ENCODE measurements at regions not wholly inside any gene's neighbourhood (a gene's known extent, or its start where the extent isn't known, plus 50 kb on each side); places are given as distances from the start of the nearest gene placed in this dataset.

- no peaks in the 10 kb centered on the region for H3K4me1 Mint-ChIP-seq
- no peak for TF ChIP-seq CTCF (IDR thresholded peaks at IDR 0.05)
- DNase-seq = no peak
- ChIA-PET CTCF (no interaction called here), POLR2A (no interaction called here)
- H3K27me3 ChIP-seq (replicated peaks in 1 of 4; ENCODE audit: control extremely low read depth in 1 of 4, control insufficient read depth in 3 of 4, insufficient read depth in 4 of 4, low read length in 3 of 4) = no peaks in the 10 kb centered on the region
- H3K27me3 Mint-ChIP-seq = no peaks in the 10 kb centered on the region
- no peaks in the 10 kb centered on the region for H3K9me3 ChIP-seq (ENCODE audit: control extremely low read depth in 1 of 3, control insufficient read depth in 2 of 3, insufficient read depth in 1 of 3, low read length in 2 of 3)
- H4K20me1 ChIP-seq (ENCODE audit: control insufficient read depth, insufficient read depth, low read length, poor library complexity, severe bottlenecking) = no peaks in the 10 kb centered on the region
- no peaks in the 10 kb centered on the region for H3K4me1 ChIP-seq (ENCODE audit: control insufficient read depth in 2 of 2, insufficient read depth in 2 of 2, low read length in 2 of 2)
- WGBS (ENCODE audit: insufficient coverage) = 87% methylated on average over 24 of the region's 25 CpGs
- no peak overlapping the region for H3K4me3 Mint-ChIP-seq
- no peak for ATAC-seq (ENCODE audit: low read depth)
- no peaks in the 10 kb centered on the region for H3K36me3 ChIP-seq (replicated peaks in 1 of 2; ENCODE audit: control extremely low read depth in 1 of 2, control insufficient read depth in 1 of 2, extremely low read depth in 1 of 2, insufficient read depth in 2 of 2, low read length in 1 of 2)
- H3K27ac ChIP-seq (ENCODE audit: low read length in 2 of 2) = no peak overlapping the region
- intact Hi-C loops (cut with micrococcal nuclease) = no loop called here
- H3K79me2 ChIP-seq (ENCODE audit: control insufficient read depth, insufficient read depth, low read length) = no peaks in the 10 kb centered on the region
- H3K4me3 ChIP-seq (ENCODE audit: control extremely low read depth in 1 of 5, extremely low read depth in 1 of 5, insufficient read depth in 1 of 5, low read depth in 2 of 5, low read length in 4 of 5) = no peak overlapping the region
- H2AFZ ChIP-seq (ENCODE audit: insufficient read depth, low read depth, low read length, poor library complexity, severe bottlenecking) = no peak overlapping the region
- no peak overlapping the region for H3K4me2 ChIP-seq (replicated peaks; ENCODE audit: low read depth, low read length, poor library complexity, severe bottlenecking)
- no peak overlapping the region for H3K9ac ChIP-seq (ENCODE audit: low read length)
- H3K27ac Mint-ChIP-seq = no peak overlapping the region
- no peaks in the 10 kb centered on the region for H3K9me3 Mint-ChIP-seq (ENCODE audit: insufficient read depth)
Observed at GRCh38 chr2:10204326-10205161, 82.0 kb downstream of the RRM2 start.

- Mint-ChIP-seq H3K9me3 (ENCODE audit: insufficient read depth) (no peaks in the 10 kb centered on the region), H3K4me3 (no peak overlapping the region), H3K27me3 (no peaks in the 10 kb centered on the region), H3K27ac (no peak overlapping the region), H3K4me1 (no peaks in the 10 kb centered on the region)
- Histone ChIP-seq H3K27me3 (replicated peaks in 1 of 4; ENCODE audit: control extremely low read depth in 1 of 4, control insufficient read depth in 3 of 4, insufficient read depth in 4 of 4, low read length in 3 of 4) (no peaks in the 10 kb centered on the region), H3K4me1 (ENCODE audit: control insufficient read depth in 2 of 2, insufficient read depth in 2 of 2, low read length in 2 of 2) (no peaks in the 10 kb centered on the region), H3K79me2 (ENCODE audit: control insufficient read depth, insufficient read depth, low read length) (no peaks in the 10 kb centered on the region), H3K36me3 (replicated peaks in 1 of 2; ENCODE audit: control extremely low read depth in 1 of 2, control insufficient read depth in 1 of 2, extremely low read depth in 1 of 2, insufficient read depth in 2 of 2, low read length in 1 of 2) (no peaks in the 10 kb centered on the region), H3K4me3 (ENCODE audit: control extremely low read depth in 1 of 5, extremely low read depth in 1 of 5, insufficient read depth in 1 of 5, low read depth in 2 of 5, low read length in 4 of 5) (no peak overlapping the region), H2AFZ (ENCODE audit: insufficient read depth, low read depth, low read length, poor library complexity, severe bottlenecking) (no peak overlapping the region), H3K27ac (ENCODE audit: low read length in 2 of 2) (no peak overlapping the region), H4K20me1 (ENCODE audit: control insufficient read depth, insufficient read depth, low read length, poor library complexity, severe bottlenecking) (no peaks in the 10 kb centered on the region), H3K9me3 (ENCODE audit: control extremely low read depth in 1 of 3, control insufficient read depth in 2 of 3, insufficient read depth in 1 of 3, low read length in 2 of 3) (no peaks in the 10 kb centered on the region), H3K9ac (ENCODE audit: low read length) (no peak overlapping the region), H3K4me2 (replicated peaks; ENCODE audit: low read depth, low read length, poor library complexity, severe bottlenecking) (no peak overlapping the region)
- ATAC-seq (ENCODE audit: low read depth) (no peak), DNase-seq (no peak)
- no peak for TF ChIP-seq CTCF (IDR thresholded peaks at IDR 0.05)
- no peak for TF ChIP-seq EZH2 (IDR thresholded peaks at IDR 0.05; ENCODE audit: borderline replicate concordance, insufficient read depth, low read depth, low read length, poor library complexity, severe bottlenecking)
- ChIA-PET CTCF (no interaction called here), POLR2A (no interaction called here)
- WGBS (ENCODE audit: insufficient coverage) = 100% methylated on average over 8 of the region's 9 CpGs
- intact Hi-C loops (cut with micrococcal nuclease) = no loop called here
Observed at GRCh38 chr2:10205162-10205475, 82.6 kb downstream of the RRM2 start.

Data from B cell (primary cell).